ENCODE measurements at regions not wholly inside any gene's neighbourhood (a gene's known extent, or its start where the extent isn't known, plus 50 kb on each side); places are given as distances from the start of the nearest gene placed in this dataset.

DNA sequence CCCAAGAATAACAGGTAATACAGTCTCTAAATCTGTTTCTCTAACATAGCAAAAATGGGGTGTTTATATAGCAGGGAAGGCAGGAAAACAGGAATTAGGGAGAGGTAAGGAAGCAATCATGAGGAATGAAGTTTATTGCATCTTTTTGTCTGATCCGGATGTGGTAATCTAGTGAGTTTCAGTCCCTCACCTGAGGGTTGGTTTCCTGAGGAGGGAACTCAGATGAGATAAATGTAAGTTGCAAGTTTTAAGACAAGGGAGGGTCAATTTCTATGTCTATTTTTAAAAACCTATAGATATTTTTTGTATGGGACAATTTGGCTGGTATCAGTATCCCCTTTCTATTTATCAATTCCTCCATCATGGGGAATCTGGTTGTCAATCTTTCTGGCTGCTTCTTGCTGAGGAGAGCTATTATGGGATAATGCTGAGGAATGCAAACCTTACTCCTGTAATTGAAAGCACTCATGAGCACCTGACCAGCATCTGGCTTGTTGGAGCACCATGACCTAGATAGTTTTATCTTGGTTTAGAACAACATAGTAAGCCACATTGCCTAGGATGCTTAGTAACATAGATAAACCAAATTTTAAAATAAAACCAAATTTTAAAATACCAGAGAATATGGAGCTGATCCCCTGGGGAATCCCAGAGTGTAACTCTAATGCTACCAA is 130.1 kb downstream of the ADAM29 start:
- TF ChIP-seq RXRA (IDR thresholded peaks at IDR 0.05; ENCODE audit: insufficient read depth, low read depth, low read length) (no peak), CEBPB (IDR thresholded peaks at IDR 0.05; ENCODE audit: low read depth, low read length) (no peak)
- TF ChIP-seq, protein P1, sequence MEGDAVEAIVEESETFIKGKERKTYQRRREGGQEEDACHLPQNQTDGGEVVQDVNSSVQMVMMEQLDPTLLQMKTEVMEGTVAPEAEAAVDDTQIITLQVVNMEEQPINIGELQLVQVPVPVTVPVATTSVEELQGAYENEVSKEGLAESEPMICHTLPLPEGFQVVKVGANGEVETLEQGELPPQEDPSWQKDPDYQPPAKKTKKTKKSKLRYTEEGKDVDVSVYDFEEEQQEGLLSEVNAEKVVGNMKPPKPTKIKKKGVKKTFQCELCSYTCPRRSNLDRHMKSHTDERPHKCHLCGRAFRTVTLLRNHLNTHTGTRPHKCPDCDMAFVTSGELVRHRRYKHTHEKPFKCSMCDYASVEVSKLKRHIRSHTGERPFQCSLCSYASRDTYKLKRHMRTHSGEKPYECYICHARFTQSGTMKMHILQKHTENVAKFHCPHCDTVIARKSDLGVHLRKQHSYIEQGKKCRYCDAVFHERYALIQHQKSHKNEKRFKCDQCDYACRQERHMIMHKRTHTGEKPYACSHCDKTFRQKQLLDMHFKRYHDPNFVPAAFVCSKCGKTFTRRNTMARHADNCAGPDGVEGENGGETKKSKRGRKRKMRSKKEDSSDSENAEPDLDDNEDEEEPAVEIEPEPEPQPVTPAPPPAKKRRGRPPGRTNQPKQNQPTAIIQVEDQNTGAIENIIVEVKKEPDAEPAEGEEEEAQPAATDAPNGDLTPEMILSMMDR (IDR thresholded peaks at IDR 0.05; ENCODE audit: control extremely low read depth in 1 of 3, insufficient read depth in 1 of 3, low read depth in 1 of 3, low read length in 3 of 3), result no peak

Data from H1 (cell line).